Activated CD8-positive, alpha-beta memory T cell treated with anti-CD3 and anti-CD28 coated beads, Interleukin-2, amount 50 U/mL, for 1 hour (primary cell): ENCODE measurements at regions not wholly inside any gene's neighbourhood (a gene's known extent, or its start where the extent isn't known, plus 50 kb on each side); places are given as distances from the start of the nearest gene placed in this dataset.

Experiments used
- DNase-seq: peaks from one replicate; pipeline ENCODE4 v3.0.0-alpha.2; 2020; ENCODE audit errors: extremely low read depth

GRCh38 chr9:79012561-79012960, 559.2 kb upstream of the TLE4 start:
- no peak for DNase-seq

GRCh38 chr9:79013715-79014610, 557.8 kb upstream of the TLE4 start:
- DNase-seq: no peak

- no peak for DNase-seq
Observed at GRCh38 chr9:79014929-79015699, 556.7 kb upstream of the TLE4 start.

GRCh38 chr9:79015951-79016350, 555.8 kb upstream of the TLE4 start:
- no peak for DNase-seq

- DNase-seq: no peak
Observed at GRCh38 chr9:79020276-79020675, 551.5 kb upstream of the TLE4 start.

- no peak for DNase-seq
Observed at GRCh38 chr9:79021084-79021483, 550.7 kb upstream of the TLE4 start.

- DNase-seq: no peak
Observed at GRCh38 chr9:79023134-79023580, 548.6 kb upstream of the TLE4 start.

- no peak for DNase-seq
Observed at GRCh38 chr9:79026316-79026715, 545.4 kb upstream of the TLE4 start.

GRCh38 chr9:79028101-79028500, 543.7 kb upstream of the TLE4 start:
- no peak for DNase-seq

- DNase-seq: no peak
Observed at GRCh38 chr9:79034583-79034982, 537.2 kb upstream of the TLE4 start.

GRCh38 chr9:79037338-79037737, 534.4 kb upstream of the TLE4 start:
- DNase-seq: no peak

GRCh38 chr9:79040671-79041070, 531.1 kb upstream of the TLE4 start:
- no peak for DNase-seq

GRCh38 chr9:79041266-79041665, 530.5 kb upstream of the TLE4 start:
- no peak for DNase-seq

- no peak for DNase-seq
Observed at GRCh38 chr9:79043916-79044315, 527.8 kb upstream of the TLE4 start.

- no peak for DNase-seq
Observed at GRCh38 chr9:79046401-79046800, 525.4 kb upstream of the TLE4 start.

GRCh38 chr9:79049371-79049770, 522.4 kb upstream of the TLE4 start:
- no peak for DNase-seq

- DNase-seq: no peak
Observed at GRCh38 chr9:79053598-79053997, 518.2 kb upstream of the TLE4 start.

GRCh38 chr9:79054500-79054899, 517.3 kb upstream of the TLE4 start:
- no peak for DNase-seq

GRCh38 chr9:79056041-79056440, 515.7 kb upstream of the TLE4 start:
- no peak for DNase-seq

- DNase-seq: no peak
Observed at GRCh38 chr9:79057576-79057975, 514.2 kb upstream of the TLE4 start.

- DNase-seq: no peak
Observed at GRCh38 chr9:79060766-79061165, 511.0 kb upstream of the TLE4 start.

GRCh38 chr9:79061752-79062616, 509.8 kb upstream of the TLE4 start:
- no peak for DNase-seq
